ENCODE measurements at regions not wholly inside any gene's neighbourhood (a gene's known extent, or its start where the extent isn't known, plus 50 kb on each side); places are given as distances from the start of the nearest gene placed in this dataset.
"Not testable (repeated sequence)": the region's sequence is repeated elsewhere in the genome, so short reads cannot be mapped to it uniquely, and the experiment has no call there.

DNA sequence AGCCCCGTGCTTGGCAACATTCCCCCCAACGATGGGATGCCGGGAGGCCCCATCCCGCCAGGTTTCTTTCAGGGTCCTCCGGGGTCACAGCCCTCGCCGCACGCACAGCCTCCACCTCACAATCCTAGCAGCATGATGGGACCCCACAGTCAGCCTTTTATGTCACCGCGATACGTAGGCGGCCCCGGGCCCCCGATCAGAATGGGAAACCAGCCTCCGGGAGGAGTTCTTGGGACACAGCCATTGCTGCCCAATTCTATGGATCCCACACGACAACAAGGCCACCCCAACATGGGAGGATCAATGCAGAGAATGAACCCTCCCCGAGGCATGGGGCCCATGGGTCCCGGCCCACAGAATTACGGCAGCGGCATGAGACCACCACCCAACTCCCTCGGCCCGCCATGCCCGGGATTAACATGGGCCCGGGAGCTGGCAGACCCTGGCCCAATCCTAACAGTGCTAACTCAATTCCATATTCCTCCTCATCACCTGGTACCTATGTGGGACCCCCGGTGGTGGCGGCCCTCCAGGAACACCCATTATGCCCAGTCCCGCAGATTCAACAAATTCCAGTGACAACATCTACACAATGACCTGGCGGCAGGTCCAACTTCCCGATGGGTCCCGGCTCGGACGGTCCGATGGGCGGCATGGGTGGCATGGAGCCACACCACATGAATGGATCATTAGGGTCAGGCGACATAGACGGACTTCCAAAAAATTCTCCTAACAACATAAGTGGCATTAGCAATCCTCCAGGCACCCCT, 116.0 kb upstream of the CDK13 start:
- not testable (repeated sequence) for H3K9me3 Mint-ChIP-seq; ATAC-seq (ENCODE audit: low read depth); DNase-seq (ENCODE audit: low spot score in 2 of 2); H3K4me1 Mint-ChIP-seq; H3K36me3 Mint-ChIP-seq; H3K27ac Mint-ChIP-seq
- peak overlapping the region; percentile 50 for H3K4me3 Mint-ChIP-seq
- peaks cover 16% of the 10 kb centered on the region for H3K27me3 Mint-ChIP-seq

GRCh38 chr7:39838326-39838725, 111.7 kb upstream of the CDK13 start:
- DNase-seq (ENCODE audit: low spot score in 2 of 2) (no peak), ATAC-seq (ENCODE audit: low read depth) (no peak)
- Mint-ChIP-seq H3K4me1 (no peaks in the 10 kb centered on the region), H3K27ac (no peak overlapping the region), H3K36me3 (no peaks in the 10 kb centered on the region), H3K9me3 (no peaks in the 10 kb centered on the region), H3K27me3 (peaks cover 27% of the 10 kb centered on the region), H3K4me3 (no peak overlapping the region)

DNA sequence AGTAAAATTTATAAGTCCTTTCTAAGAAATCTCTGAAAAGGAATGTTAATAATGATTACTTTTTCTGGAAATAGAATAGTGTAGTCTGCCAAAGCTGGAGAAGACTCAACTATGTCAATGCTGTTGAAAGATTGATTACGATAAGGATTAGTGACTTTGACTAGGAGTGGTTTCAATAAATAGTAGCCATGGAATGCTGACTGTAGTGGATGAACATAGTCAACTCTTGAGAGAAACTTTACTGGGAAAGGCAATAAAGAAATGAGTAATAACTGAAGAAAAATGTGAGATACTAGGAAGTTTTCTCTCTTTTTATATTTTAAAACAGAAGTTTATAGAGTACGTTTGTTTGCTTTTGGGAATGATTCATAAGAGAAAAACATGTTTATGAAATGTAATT, 105.0 kb upstream of the CDK13 start:
- no peak for ATAC-seq (ENCODE audit: low read depth)
- Mint-ChIP-seq H3K4me3 (no peak overlapping the region), H3K36me3 (no peaks in the 10 kb centered on the region), H3K27me3 (peaks cover 9% of the 10 kb centered on the region), H3K9me3 (no peaks in the 10 kb centered on the region), H3K4me1 (no peaks in the 10 kb centered on the region), H3K27ac (no peak overlapping the region)
- no peak for DNase-seq (ENCODE audit: low spot score in 2 of 2)

GRCh38 chr7:39847227-39847626, 102.8 kb upstream of the CDK13 start:
- no peak overlapping the region for H3K27ac Mint-ChIP-seq
- no peaks in the 10 kb centered on the region for H3K36me3 Mint-ChIP-seq
- DNase-seq (ENCODE audit: low spot score in 2 of 2) (no peak), ATAC-seq (ENCODE audit: low read depth) (no peak)
- H3K9me3 Mint-ChIP-seq, result no peaks in the 10 kb centered on the region
- H3K27me3 Mint-ChIP-seq, result peaks cover 5% of the 10 kb centered on the region
- H3K4me3 Mint-ChIP-seq, result no peak overlapping the region
- H3K4me1 Mint-ChIP-seq, result no peaks in the 10 kb centered on the region

- peaks cover 5% of the 10 kb centered on the region for H3K27me3 Mint-ChIP-seq
- H3K27ac Mint-ChIP-seq, result no peak overlapping the region
- ATAC-seq (ENCODE audit: low read depth) (no peak), DNase-seq (ENCODE audit: low spot score in 2 of 2) (no peak)
- H3K4me1 Mint-ChIP-seq, result peaks cover 5% of the 10 kb centered on the region
- no peak overlapping the region for H3K4me3 Mint-ChIP-seq
- no peaks in the 10 kb centered on the region for H3K36me3 Mint-ChIP-seq
- H3K9me3 Mint-ChIP-seq, result no peaks in the 10 kb centered on the region
These were observed 98.5 kb upstream of the CDK13 start for GRCh38 chr7:39851466-39852045.

GRCh38 chr7:39854616-39855324, 95.3 kb upstream of the CDK13 start:
- not testable (repeated sequence) for DNase-seq (ENCODE audit: low spot score in 2 of 2); H3K27me3 Mint-ChIP-seq; H3K36me3 Mint-ChIP-seq; H3K9me3 Mint-ChIP-seq; H3K27ac Mint-ChIP-seq; H3K4me1 Mint-ChIP-seq
- H3K4me3 Mint-ChIP-seq, result peak overlapping the region; percentile 78
- ATAC-seq (ENCODE audit: low read depth), result peak; percentile 99

DNA sequence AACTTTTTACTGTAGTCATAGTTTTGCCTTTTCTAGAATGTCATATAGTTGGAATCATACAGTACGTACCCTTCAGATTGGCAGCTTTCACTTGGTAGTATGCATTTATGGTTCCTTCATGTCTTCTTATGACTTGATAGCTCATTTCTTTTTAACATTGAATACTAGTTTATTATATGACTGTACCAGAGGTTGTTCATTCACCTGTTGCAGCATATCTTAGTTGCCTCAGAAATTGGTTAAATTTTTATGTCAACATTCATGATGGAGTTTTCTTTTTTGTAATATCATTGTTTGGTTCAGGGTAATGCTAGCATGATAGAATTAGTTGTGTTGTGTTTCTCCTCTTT, 94.8 kb upstream of the CDK13 start:
- Mint-ChIP-seq H3K9me3 (no peaks in the 10 kb centered on the region), H3K4me3 (peak overlapping the region; percentile 78), H3K27ac (no peak overlapping the region), H3K4me1 (peaks cover 5% of the 10 kb centered on the region), H3K27me3 (peaks cover 5% of the 10 kb centered on the region), H3K36me3 (no peaks in the 10 kb centered on the region)
- DNase-seq (ENCODE audit: low spot score in 2 of 2) (no peak), ATAC-seq (ENCODE audit: low read depth) (no peak)

DNA sequence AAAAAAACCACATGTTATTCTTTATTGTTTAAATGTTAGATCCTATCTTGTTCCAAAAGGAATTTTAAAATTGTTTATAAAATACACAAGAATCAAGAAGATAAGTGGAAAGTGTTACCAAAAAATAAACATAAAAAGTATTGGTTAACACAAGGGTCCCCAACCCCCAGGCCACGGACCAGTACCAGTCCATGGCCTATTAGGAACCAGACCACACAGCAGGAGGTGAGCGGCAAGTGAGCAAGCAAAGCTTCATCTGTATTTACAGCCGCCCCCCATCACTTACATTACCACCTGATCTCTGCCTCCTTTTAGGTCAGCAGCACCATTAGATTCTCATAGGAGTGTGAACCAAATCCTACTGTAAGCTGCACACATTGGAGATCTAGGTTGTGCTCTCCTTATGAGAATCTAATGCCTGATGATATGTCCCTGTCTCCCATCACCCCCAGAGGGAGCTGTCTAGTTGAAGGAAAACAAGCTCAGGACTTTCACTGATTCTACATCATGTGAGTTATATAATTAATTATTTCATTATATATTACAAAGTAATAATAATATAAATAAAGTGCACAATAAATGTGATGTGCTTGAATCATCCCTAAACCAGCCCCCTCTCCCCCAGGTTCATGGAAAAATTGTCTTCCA, 86.3 kb upstream of the CDK13 start:
- H3K27me3 Mint-ChIP-seq; DNase-seq (ENCODE audit: low spot score in 2 of 2); H3K36me3 Mint-ChIP-seq; H3K9me3 Mint-ChIP-seq; H3K27ac Mint-ChIP-seq; H3K4me3 Mint-ChIP-seq; H3K4me1 Mint-ChIP-seq; ATAC-seq (ENCODE audit: low read depth): not testable (repeated sequence)

DNA sequence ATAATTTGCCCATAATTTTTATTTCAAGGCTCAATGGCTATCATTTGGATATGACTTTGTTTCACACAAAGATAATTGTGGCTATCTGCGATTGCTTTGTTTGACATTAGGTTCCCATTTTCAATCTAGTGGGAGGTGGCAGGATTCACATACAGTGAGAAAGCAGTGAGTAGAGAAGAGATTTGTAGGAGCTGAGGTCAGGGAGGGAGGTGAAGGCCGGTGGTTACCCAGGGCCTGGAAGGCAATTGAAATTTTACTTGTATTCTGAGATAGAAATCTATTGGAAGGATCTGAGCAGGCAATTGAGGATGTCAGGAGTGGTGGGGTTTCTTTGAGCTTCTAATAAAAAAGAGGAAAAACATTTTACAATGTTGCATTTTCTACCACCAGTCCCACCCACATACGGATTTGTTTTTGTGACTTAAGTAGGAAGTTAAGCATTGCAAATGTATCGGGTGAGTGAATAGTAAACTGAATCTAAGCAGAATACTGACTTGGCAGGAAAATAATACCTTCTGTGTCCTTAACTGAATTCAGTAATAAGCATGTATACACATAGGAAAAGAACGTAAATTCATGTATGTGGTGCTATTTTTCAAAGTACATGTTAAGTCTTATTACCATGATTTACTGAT, 80.1 kb upstream of the CDK13 start:
- not testable (repeated sequence) for DNase-seq (ENCODE audit: low spot score in 2 of 2); H3K27me3 Mint-ChIP-seq; H3K27ac Mint-ChIP-seq; ATAC-seq (ENCODE audit: low read depth); H3K4me3 Mint-ChIP-seq; H3K4me1 Mint-ChIP-seq; H3K36me3 Mint-ChIP-seq; H3K9me3 Mint-ChIP-seq

- H3K27ac Mint-ChIP-seq; H3K36me3 Mint-ChIP-seq; ATAC-seq (ENCODE audit: low read depth); DNase-seq (ENCODE audit: low spot score in 2 of 2); H3K4me3 Mint-ChIP-seq; H3K27me3 Mint-ChIP-seq; H3K4me1 Mint-ChIP-seq; H3K9me3 Mint-ChIP-seq: not testable (repeated sequence)
These were observed 78.4 kb upstream of the CDK13 start for GRCh38 chr7:39871610-39872009.

DNA sequence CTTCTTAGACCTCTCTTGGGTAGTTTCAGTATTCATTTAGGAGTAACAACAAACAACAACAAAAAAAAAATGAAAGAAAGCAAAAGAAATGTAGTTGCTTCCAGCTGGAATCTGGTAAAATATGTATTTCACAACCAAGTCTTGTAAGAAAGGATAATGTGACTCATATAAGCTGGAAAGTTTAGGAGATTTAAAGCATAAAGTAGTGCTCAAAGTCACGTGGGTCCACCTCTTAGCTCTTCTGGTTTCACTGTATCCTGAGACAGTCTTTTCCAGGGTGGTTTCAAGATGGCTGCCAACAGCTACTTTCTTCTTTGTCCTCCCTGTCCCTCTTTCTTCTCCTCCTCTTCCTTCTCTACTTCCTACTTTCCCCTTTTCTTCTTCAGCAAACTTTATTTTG, 69.5 kb upstream of the CDK13 start:
- Mint-ChIP-seq H3K27me3 (peaks cover 18% of the 10 kb centered on the region), H3K27ac (no peak overlapping the region), H3K36me3 (peaks cover 8% of the 10 kb centered on the region), H3K4me1 (no peaks in the 10 kb centered on the region), H3K9me3 (no peaks in the 10 kb centered on the region), H3K4me3 (no peak overlapping the region)
- DNase-seq (ENCODE audit: low spot score in 2 of 2) (no peak), ATAC-seq (ENCODE audit: low read depth) (no peak)

- no peak for ATAC-seq (ENCODE audit: low read depth)
- H3K27me3 Mint-ChIP-seq, result peaks cover 12% of the 10 kb centered on the region
These were observed 67.8 kb upstream of the CDK13 start for GRCh38 chr7:39882148-39882784.

GRCh38 chr7:39883812-39884390, 66.2 kb upstream of the CDK13 start:
- peaks cover 10% of the 10 kb centered on the region for H3K27me3 Mint-ChIP-seq
- H3K9me3 Mint-ChIP-seq, result no peaks in the 10 kb centered on the region
- DNase-seq (ENCODE audit: low spot score in 2 of 2) (no peak), ATAC-seq (ENCODE audit: low read depth) (no peak)
- H3K4me1 Mint-ChIP-seq, result no peaks in the 10 kb centered on the region
- H3K27ac Mint-ChIP-seq, result no peak overlapping the region
- H3K36me3 Mint-ChIP-seq, result peaks cover 8% of the 10 kb centered on the region
- H3K4me3 Mint-ChIP-seq, result no peak overlapping the region

More at GRCh38 chr7:39882148-39882784, 67.8 kb upstream of the CDK13 start:
- Mint-ChIP-seq H3K36me3 (peaks cover 8% of the 10 kb centered on the region), H3K4me1 (no peaks in the 10 kb centered on the region), H3K4me3 (no peak overlapping the region), H3K9me3 (no peaks in the 10 kb centered on the region), H3K27ac (no peak overlapping the region)
- no peak for DNase-seq (ENCODE audit: low spot score in 2 of 2)

Data from memory B cell (primary cell).